GM19395 (cell line): ENCODE measurements at regions not wholly inside any gene's neighbourhood (a gene's known extent, or its start where the extent isn't known, plus 50 kb on each side); places are given as distances from the start of the nearest gene placed in this dataset.
A peak's percentile ranks its signal among the peaks of the same experiment; 100 is the strongest.
"Not testable (repeated sequence)": the region's sequence is repeated elsewhere in the genome, so short reads cannot be mapped to it uniquely, and the experiment has no call there.

ENCODE experiments used
- ATAC-seq: cut with Tn5 transposase; IDR thresholded peaks from one replicate; pipeline ENCODE4 v1.9.1; 2021; ENCODE audit warnings: mild to moderate bottlenecking, moderate library complexity; ENCODE audit not compliant: unreplicated experiment

DNA sequence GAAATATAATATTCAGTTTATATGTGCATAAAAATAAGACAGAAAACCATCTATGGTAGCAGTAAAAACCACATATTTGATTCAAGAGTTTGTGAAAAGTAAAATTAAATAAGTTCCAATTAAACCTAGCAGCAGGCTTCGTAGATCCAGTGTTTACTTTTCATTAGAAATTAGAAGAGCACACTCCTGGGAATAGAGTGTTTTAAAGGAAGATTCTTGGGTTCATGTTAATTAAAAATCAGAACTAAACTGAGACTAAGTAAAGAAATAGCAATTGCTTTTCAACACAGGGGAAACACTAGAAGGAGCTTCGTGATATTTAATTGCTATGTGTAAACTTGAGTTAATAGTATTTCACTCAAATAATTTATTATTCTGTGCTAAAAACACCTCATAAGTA, 1097.8 kb upstream of the CDH18 start:
- no peak for ATAC-seq

DNA sequence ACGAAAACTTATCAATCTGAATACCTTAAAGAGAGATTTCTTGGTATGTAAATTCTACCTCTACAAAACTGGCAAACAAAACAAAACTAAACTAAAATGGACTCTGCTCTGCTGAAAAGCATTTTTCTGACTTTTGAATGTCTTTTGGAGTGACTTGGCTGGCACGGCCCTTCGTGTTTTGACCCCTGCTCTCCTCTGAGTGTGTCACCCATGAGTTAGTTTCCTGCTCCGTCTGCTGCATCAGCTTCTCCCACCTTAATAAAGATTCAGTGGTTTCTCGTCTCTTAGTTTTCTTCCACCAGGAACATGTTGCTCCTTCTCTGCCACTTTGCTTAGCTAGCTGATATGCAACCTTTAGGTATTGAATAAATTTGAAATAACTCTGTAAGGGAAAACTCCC, 1084.0 kb upstream of the CDH18 start:
- ATAC-seq = no peak

DNA sequence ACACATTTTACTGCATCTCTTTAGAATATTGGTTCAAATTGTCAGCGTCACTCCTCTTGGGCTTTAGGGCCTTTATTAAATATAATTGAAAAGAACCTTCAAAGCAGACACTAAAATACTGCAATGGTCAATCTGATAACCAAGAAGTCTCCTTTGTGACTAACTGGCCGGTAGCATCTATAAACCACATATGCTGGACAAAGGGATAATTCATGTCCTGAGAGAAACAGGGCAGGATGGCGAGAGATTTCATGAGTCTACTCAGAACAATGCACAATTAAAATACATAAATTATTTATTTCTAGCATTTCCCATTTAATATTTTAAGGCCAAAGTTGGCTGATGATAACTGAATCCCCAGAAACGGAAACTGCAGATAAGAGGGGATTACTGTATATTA, 1083.4 kb upstream of the CDH18 start:
- ATAC-seq = no peak

DNA sequence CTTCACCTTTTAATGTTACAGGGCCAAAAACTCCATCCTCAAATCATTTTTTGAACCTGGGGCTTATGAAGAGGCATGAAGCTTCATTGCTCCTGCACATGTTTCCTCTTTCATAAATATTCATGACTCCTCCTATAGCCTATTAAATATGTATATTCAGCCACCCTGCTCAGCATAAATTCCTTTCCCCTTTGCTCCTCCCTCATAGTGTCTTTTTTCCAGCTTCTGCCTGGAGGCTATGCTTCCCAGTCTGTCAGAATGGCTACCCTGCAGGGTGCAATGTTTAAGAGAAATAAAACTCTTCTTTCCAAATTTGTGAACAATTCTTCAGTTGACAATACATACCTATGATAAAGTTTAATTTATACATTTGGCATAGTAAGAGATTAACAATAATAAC, 1082.9 kb upstream of the CDH18 start:
- ATAC-seq = no peak

DNA sequence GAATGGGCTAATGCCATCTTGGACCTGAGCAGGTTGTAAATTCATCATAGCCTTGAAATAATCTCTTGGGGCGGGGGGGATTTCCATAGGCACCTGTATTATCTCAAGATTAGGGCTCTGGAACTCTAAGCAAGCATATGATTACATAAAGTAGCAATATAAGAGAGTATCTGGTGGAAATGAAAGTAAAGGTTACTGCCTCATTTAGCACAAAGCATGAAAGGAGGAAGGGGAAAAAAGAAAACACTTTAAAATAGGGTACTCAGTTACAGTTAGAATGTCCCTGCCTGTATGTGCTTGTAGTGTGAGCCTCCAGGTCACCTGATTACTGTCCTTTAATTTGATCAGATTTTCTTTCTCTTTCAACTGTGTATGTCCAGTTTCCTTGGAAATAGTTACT, 1079.7 kb upstream of the CDH18 start:
- ATAC-seq = no peak

DNA sequence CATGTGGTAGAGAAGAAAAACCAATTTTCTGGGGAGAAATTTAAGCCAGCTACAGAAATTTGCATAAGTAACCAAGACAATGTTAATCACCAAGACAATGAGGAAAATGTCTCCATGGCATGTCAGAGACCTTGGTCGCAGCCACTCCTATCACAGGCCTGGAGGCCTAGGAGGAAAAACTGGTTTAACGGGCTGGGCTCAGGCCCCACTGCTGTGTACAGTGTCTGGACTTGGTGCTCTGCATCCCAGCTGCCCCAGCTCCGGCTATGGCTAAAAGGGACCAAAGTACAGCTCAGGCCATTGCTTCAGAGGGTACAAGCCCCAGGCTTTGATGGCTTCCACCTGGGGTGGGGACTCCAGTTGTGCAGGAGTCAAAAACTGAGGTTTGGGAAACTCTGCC, 1075.1 kb upstream of the CDH18 start:
- ATAC-seq = no peak

DNA sequence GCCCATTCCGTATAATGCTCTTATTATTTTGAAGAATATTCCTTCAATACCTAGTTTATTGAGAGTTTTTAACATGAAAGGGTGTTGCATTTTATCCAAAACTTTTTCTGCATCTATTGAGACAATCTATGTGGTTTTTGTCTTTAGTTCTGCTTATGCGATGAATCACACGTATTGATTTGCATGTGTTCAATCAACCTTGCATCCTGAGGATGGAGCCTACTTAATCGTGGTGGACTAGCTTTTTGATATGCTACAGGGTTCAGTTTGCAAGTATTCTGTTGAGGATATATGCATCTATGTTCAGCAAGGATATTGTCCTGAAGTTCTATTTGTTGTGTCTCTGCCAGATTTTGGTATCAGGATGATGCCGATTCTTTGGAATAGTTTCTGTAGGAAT, 1070.3 kb upstream of the CDH18 start:
- peak; percentile 87 for ATAC-seq

DNA sequence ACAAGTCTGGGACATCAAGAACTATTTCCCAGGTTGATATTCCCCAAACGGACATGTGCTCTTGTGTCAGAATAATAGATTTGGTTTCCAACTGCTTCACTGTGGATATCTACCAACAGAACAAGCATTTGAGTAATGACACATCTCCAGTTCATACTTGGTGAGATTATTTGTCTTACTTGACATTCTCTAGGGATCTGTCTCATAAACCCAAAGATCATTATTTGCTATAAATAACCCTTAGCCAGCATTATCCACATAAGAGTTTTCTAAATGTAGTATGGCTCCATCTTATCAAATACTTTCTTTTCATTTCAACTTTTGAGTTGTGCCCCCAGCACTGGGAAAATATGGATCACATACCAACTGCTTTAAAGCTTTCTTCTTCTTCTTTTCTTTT, 1063.9 kb upstream of the CDH18 start:
- ATAC-seq = no peak

DNA sequence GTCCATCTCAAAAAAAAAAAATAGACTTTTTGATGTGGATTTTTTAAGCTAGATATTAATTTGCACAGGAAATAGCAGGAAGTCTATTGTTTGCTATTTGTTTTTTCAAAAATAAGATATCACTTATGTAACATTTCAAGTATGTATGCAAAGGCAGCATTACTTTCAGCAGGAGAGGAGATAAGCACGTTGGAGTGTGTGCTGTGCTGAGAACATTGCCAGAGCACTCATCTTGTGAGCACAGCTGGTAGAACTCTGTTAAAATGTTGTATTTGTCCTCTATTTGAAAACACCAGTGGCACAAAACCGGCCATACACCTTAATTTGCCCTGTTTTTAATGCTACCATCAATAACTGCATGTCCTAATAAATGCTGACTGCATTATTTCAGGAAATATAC, 1061.9 kb upstream of the CDH18 start:
- ATAC-seq = no peak

DNA sequence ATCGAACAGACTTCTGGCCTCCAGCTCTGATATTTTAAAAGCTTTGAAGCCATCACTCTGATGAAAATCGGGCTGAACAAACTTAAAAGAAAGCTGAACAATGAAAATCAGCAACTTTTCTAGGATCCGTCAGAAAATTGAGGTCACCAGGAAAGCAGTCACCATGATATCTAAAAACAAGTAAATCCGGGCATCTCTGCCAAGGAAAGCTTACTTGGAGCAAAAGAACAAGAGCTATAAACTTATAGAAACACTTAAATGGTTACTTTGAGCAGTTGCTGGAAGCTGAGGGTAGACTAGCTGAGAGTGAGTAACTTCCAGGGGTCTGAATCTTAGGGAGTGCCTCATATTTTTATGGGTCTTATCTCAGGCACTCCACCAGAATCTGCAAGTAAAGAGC, 1043.0 kb upstream of the CDH18 start:
- ATAC-seq = no peak

DNA sequence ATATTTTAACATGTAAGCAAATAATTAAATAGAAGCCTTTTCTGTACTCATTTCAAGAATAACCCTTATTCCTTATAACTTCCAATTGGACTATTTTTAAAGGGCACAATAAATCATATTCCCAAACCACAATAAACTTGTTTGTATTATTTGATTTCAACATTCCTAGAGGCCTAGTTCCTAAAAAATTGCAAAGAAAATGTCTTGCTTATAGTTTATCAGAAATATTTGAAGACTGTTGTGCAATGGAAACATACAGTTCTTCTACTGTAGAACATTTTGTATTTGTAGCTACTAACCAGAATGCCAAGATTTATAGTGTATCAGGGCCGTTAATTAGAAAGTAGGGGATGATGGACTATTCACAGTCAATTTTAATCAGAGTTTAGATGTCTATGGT, 1037.0 kb upstream of the CDH18 start:
- no peak for ATAC-seq

DNA sequence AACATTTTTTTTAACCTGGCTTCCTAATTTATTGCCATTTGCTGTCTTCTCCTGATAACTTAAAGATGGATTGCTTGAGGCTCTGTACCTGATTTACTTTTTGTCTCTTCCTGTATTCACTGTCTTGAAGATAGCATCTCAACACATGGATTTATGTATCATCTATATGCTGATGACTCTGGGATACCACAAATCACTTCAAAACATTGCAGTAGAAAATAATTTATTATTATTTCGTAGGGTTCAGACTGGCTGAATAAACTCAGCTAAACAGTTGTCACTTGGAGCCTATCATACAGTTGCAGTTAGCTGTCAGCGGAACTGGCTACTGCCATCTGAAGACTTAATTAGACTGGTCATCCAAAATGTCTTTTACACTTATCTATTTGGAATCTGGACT, 1025.2 kb upstream of the CDH18 start:
- no peak for ATAC-seq

DNA sequence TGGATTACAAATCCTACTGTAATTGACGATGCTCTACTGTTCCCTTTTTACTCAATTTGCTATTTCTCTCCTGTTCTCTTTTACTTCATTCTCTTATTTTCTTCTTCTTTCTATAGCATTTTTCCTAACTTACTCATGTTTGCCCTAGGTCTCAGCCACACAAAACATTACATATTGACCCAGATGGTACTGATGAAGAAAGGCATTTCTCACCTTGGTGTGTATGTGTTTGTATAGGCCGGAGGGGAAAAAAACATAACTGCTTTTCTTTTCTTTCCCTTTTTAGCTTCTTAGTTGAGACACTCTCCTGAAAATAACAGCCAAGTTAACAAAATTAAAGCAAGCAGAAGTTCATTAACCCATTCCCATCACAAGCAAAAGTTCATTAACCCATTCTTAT, 1019.8 kb upstream of the CDH18 start:
- ATAC-seq = no peak

DNA sequence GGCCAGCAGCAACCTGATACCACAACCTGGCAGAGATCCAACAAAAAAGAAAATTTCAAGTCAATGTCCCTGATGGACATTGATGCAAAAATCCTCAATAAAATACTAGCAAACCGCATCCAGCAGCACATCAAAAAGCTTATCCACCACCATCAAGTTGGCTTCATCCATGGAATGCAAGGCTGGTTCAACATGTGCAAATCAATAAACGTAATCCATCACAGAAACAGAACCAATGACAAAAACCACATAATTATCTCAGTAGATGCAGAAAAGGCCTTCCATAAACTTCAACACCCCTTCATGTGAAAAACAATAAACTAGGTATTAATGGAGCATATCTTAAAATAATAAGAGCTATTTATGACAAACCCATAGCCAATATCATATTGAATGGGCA, 1000.9 kb upstream of the CDH18 start:
- ATAC-seq = not testable (repeated sequence)

DNA sequence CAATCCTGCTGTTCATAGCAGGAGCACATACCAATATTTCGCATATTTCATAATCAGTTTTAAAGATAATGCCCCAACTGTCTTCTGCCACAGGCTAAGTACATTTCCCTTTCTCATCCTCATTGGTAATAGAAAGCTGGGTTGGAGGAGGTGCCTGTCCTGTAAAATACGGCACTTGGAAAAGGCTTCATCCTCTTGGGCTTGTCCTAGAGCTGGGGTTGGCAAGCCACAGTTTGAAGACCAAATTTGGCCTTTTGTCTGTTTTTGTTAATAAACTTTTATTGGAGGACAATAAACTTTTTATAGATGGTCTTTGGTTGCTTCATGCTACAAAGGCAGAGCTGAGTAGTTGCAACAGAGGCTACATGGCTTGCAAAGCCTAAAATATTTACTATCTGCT, 997.8 kb upstream of the CDH18 start:
- no peak for ATAC-seq

DNA sequence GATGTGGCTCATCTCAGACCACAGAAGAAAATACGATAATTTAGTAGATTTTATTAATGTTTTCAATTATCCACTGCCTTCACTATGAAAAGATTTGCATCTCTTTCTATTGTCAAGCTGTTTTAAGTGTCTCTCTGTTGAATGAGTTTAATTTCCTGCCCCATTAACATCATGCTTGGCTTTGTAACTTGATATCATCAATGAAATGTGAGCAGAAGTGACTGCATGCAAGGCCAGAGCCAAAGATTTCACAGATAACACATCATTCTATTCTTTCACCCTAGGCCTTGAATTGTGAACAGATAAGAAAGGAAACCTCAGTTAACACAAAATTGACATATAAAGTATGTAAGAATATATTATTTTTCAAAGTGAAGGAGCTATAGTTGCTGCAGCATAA, 986.4 kb upstream of the CDH18 start:
- no peak for ATAC-seq

DNA sequence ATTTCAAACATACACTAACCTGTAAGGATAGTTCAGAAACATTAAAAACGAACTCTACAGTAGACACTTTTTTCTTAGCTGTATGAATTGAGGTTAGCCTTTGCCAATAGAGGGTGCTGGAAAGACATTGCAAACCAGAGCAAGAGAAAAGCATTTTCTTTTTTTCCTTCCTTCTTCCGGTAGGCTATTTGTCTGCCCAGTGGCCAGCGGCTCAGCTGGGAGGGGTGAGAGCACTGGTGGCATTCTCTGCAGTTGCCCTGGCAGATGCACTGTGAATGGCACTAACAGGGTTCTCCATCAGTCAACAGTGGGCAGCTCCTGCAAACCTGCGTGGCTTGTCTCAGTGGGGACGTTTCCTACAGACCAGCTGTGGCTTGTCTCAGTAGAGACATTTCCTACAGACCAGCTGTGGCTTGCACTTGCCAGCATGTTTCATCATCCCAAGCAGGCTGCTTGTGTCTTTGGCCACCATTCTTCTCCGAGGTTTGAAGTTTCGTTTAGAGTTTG, 984.5 kb upstream of the CDH18 start:
- ATAC-seq = peak; percentile 65

DNA sequence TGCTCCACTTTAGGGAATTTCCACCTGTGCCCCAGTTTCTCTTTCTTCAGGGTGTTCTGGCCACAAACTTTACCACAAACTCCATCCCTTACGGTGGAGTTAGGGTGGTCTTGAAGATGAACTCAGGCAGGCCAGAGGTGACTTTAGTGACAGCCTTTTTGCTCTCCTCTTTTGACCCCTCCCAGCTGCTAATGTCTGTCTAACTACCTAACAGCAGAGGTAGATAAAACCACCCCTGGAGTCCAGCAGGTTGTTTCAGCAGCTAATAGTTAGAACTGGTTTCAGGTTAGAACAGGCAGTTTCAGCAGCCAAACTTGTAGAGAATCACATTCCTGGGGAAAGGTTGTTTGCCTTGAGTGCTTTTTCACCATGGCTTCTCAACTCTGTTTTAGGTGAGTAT, 971.3 kb upstream of the CDH18 start:
- no peak for ATAC-seq

DNA sequence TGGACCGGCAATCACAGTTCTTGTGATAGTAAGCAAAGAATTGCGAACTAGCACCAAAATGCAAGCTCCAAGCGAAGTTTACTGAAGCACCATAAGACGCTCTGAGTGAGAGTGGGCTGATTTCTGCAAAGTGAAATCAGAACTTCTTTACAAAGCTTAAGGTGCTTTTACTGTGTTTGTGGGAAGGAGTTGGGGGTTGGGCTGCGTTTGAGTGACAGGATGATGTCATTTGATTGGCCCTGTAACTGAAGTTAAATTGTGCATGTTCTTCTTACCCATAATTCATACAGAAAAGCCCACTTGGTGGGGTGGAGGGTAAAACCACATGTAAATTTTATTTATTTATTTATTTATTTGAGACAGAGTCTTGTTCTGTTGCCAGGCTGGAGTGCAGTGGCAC, 970.6 kb upstream of the CDH18 start:
- ATAC-seq = no peak

DNA sequence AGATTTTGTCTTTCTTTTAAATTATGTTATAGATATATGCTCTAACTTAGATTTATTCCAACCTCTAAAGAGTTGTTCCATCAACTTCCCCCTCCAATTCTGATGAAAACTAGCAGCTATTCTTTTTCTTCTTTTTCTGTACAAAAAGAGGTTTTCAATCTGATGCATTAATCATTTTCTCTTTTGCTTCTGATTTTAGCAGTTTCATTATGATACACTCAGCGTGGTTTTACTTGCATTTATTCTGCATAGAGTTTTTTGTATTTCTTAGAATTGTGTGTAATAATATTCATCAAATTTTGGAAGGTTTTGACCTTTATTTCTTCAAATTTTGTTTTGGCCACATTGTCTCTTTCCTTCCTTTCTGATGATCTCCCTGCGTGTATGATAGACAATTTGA, 968.1 kb upstream of the CDH18 start:
- no peak for ATAC-seq

DNA sequence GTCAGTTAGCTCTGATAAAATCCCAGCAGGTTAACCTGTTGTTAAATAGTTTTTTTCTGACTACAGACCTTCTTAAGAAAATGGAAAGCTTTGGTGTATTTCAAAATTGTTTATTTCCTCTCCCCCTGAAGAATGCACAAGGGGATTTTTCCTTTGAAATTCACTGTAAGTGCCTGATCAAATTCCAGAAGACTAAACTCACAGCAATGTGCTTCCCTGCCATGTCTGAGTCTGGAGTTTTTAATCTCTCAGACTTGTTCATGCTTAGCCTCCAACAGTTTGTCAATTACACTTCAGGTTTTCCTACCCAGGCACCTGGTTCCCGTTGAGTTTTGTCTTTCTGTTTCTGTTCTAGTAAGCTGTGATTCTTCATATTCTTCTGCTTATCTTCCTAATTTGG, 961.6 kb upstream of the CDH18 start:
- ATAC-seq = no peak

DNA sequence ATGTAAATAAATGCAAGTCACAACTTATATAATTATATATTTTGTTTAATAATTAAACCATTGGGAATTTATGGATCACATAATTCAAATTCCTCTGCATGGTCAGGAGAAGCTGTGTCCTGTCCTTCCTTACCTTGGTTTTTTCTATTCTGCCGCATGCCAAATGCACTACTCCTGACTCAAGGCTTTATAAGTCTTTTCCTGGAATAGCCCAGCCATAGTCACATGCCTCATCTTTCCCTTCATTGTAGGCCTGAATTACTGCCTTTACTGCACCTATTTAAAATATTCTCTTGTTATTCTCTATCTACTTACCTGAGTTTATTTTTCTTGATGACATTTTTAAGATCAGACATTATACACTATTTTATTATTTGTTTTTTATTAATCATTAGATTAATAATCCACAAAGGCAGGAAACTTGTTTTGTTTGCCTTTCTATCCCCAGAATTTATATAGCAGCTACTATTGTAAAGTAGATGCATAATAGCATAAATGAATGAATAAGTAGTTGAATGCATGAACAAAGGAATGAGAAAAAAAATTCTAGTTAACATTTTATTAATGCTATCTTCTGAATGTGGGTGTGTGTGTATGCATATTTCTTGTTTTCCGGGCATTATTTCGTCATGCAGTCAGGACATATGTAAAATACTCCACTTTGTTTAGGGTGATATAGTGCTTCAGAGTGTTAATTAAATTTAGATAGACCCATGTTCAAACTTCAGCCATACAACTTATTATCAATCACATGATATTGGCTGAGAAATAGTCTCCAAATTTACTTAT, 955.4 kb upstream of the CDH18 start:
- not testable (repeated sequence) for ATAC-seq

DNA sequence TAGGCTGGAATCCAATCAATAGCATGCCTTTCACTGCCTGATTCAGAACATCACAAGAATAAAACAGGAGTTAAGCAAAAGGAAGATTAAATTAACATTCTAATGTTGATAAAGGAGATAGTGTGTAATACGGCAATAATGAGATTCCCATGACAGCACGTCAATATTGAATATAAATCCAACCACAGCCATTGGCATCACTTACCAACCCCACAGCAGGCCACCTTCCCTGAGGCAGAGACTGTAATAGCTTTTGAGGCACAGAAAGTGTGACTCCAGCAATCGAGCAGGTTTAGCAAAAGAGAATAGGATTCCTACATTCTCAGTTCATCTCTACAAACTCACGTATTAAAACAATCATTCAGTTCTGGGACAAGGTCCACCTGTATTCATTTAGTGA, 954.6 kb upstream of the CDH18 start:
- not testable (repeated sequence) for ATAC-seq
